ENCODE measurements at regions not wholly inside any gene's neighbourhood (a gene's known extent, or its start where the extent isn't known, plus 50 kb on each side); places are given as distances from the start of the nearest gene placed in this dataset.

- DNase-seq = peak; percentile 82
Observed at GRCh38 chrX:69024931-69025330, 140.3 kb downstream of the PJA1 start.

- peak; percentile 62 for DNase-seq
Observed at GRCh38 chrX:69024161-69024736, 141.0 kb downstream of the PJA1 start.

- DNase-seq = no peak
Observed at GRCh38 chrX:69022430-69022829, 142.8 kb downstream of the PJA1 start.

GRCh38 chrX:69021141-69021960, 143.9 kb downstream of the PJA1 start:
- peak; percentile 53 for DNase-seq

- no peak for DNase-seq
Observed at GRCh38 chrX:69020316-69020715, 144.9 kb downstream of the PJA1 start.

GRCh38 chrX:69019073-69019890, 146.0 kb downstream of the PJA1 start:
- no peak for DNase-seq

GRCh38 chrX:69018416-69019072, 146.7 kb downstream of the PJA1 start:
- no peak for DNase-seq

GRCh38 chrX:69016293-69016941, 148.8 kb downstream of the PJA1 start:
- no peak for DNase-seq

GRCh38 chrX:69015564-69016292, 149.5 kb downstream of the PJA1 start:
- no peak for DNase-seq

- DNase-seq = no peak
Observed at GRCh38 chrX:69015156-69015555, 150.1 kb downstream of the PJA1 start.

GRCh38 chrX:69014200-69014599, 151.1 kb downstream of the PJA1 start:
- DNase-seq = no peak

GRCh38 chrX:69010339-69010738, 154.9 kb downstream of the PJA1 start:
- DNase-seq = no peak

- no peak for DNase-seq
Observed at GRCh38 chrX:69000877-69001276, 164.4 kb downstream of the PJA1 start.

GRCh38 chrX:68999931-69000330, 165.3 kb downstream of the PJA1 start:
- no peak for DNase-seq

GRCh38 chrX:68999356-68999755, 165.9 kb downstream of the PJA1 start:
- no peak for DNase-seq

GRCh38 chrX:68998716-68999115, 166.5 kb downstream of the PJA1 start:
- DNase-seq = no peak

- peak; percentile 82 for DNase-seq
Observed at GRCh38 chrX:68997911-68998310, 167.3 kb downstream of the PJA1 start.

- DNase-seq = no peak
Observed at GRCh38 chrX:68997511-68997910, 167.7 kb downstream of the PJA1 start.

GRCh38 chrX:68995780-68996551, 167.1 kb downstream of the EFNB1 start:
- peak; percentile 81 for DNase-seq

- DNase-seq = no peak
Observed at GRCh38 chrX:68995386-68995779, 166.6 kb downstream of the EFNB1 start.

GRCh38 chrX:68994891-68995255, 166.1 kb downstream of the EFNB1 start:
- DNase-seq = no peak

All from femur (tissue), 1 donor.